ENCODE measurements at regions not wholly inside any gene's neighbourhood (a gene's known extent, or its start where the extent isn't known, plus 50 kb on each side); places are given as distances from the start of the nearest gene placed in this dataset.

DNA sequence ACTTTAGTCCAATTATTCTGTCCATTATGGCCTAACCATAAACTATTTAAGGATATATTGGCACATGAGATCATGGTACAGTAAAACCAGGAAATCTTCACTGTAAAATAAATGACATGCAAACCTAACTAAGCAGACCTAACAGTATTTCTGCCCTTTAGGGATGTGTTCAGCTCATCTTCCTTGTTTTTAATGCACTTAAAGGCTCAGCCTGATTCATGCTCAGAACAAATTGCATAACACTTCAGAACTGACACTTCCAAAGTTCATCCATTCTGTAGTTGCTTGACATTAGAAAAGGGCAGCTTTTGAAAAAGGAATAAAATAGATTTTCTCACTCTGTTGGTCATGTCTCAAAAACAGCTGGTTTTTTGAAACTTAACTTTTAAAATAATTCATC is 708.5 kb downstream of the C12orf50 start:
- Mint-ChIP-seq H3K9me3 (ENCODE audit: low read depth) (no peaks in the 10 kb centered on the region), H3K36me3 (ENCODE audit: insufficient read depth) (no peaks in the 10 kb centered on the region)

DNA sequence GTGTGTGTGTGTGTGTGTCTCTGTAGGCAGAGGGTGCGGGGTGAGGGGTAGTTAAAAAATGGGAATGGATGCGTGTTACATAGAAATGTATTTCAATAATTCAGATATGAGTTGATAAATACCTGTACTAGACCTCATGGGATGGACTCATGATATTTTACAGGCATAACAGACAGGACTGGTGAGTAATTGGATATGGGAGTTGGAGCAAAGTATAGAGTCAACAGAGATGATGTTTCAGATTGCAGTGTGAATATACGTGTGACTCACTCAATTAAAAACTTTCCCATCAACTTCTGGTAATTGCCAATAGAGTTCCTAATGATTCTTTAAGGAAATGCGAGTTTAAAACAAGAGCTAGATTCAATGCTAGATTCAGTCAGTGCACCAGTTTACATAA is 711.9 kb downstream of the C12orf50 start:
- TF ChIP-seq, protein P1, sequence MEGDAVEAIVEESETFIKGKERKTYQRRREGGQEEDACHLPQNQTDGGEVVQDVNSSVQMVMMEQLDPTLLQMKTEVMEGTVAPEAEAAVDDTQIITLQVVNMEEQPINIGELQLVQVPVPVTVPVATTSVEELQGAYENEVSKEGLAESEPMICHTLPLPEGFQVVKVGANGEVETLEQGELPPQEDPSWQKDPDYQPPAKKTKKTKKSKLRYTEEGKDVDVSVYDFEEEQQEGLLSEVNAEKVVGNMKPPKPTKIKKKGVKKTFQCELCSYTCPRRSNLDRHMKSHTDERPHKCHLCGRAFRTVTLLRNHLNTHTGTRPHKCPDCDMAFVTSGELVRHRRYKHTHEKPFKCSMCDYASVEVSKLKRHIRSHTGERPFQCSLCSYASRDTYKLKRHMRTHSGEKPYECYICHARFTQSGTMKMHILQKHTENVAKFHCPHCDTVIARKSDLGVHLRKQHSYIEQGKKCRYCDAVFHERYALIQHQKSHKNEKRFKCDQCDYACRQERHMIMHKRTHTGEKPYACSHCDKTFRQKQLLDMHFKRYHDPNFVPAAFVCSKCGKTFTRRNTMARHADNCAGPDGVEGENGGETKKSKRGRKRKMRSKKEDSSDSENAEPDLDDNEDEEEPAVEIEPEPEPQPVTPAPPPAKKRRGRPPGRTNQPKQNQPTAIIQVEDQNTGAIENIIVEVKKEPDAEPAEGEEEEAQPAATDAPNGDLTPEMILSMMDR (IDR thresholded peaks at IDR 0.05; ENCODE audit: unreplicated experiment) = no peak
- H3K27me3 Mint-ChIP-seq = no peaks in the 10 kb centered on the region

More for the DNA sequence above, 708.5 kb downstream of the C12orf50 start:
- Mint-ChIP-seq H3K27me3 (no peaks in the 10 kb centered on the region), H3K27ac (no peak overlapping the region), H3K4me3 (ENCODE audit: low read depth) (no peak overlapping the region), H3K4me1 (ENCODE audit: low read depth) (peaks cover 5% of the 10 kb centered on the region)
- DNase-seq (ENCODE audit: low spot score, unreplicated experiment) = no peak
- TF ChIP-seq, protein P1 (IDR thresholded peaks at IDR 0.05; ENCODE audit: unreplicated experiment) = no peak

DNA sequence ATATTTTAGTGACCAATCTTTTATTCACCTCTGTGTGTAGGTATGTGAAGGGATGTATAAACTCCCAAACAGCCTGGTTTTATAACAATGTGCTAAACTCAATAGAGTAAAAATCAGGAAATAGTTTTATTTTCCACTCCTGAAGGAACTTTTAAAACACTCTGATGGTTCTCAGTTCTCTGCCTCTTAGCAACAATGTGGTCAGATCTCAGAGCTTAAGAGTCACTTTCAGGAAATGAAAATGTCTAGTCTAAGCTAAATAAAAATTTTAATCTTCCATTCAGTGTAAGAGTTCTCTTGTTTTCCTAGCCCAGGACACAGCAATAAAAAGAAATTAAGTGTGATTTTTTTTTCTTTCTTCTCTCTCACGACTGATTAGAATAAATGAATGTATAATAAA is 718.0 kb downstream of the C12orf50 start:
- no peaks in the 10 kb centered on the region for H3K27me3 Mint-ChIP-seq
- no peaks in the 10 kb centered on the region for H3K9me3 Mint-ChIP-seq (ENCODE audit: low read depth)
- TF ChIP-seq, protein P1 (IDR thresholded peaks at IDR 0.05; ENCODE audit: unreplicated experiment) = no peak
- no peak for DNase-seq (ENCODE audit: low spot score, unreplicated experiment)
- no peak overlapping the region for H3K27ac Mint-ChIP-seq
- H3K4me1 Mint-ChIP-seq (ENCODE audit: low read depth) = no peaks in the 10 kb centered on the region
- H3K4me3 Mint-ChIP-seq (ENCODE audit: low read depth) = no peak overlapping the region
- H3K36me3 Mint-ChIP-seq (ENCODE audit: insufficient read depth) = no peaks in the 10 kb centered on the region

More for the DNA sequence above, 711.9 kb downstream of the C12orf50 start:
- Mint-ChIP-seq H3K9me3 (ENCODE audit: low read depth) (no peaks in the 10 kb centered on the region), H3K36me3 (ENCODE audit: insufficient read depth) (no peaks in the 10 kb centered on the region), H3K4me1 (ENCODE audit: low read depth) (peaks cover 5% of the 10 kb centered on the region), H3K27ac (no peak overlapping the region), H3K4me3 (ENCODE audit: low read depth) (no peak overlapping the region)
- no peak for DNase-seq (ENCODE audit: low spot score, unreplicated experiment)

DNA sequence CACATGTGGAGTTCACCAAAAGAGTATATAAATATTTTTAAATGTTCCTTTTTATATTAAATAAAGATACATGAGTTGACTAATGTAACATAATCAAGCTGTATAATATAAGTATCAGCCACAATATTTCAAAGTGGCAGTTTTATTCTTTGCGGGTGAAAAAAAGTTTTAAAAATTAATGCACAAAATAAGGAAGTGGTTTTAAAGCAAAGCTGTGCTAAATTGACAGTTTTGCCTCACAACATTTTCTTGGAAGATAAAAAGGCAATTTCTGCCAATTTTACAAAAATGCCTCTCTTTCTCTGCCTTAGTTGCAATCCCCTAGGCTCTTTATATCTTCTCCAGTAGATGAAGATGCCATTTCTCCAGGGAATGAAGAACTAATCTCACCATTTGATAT is 719.1 kb downstream of the C12orf50 start:
- H3K27me3 Mint-ChIP-seq = no peaks in the 10 kb centered on the region
- no peak overlapping the region for H3K27ac Mint-ChIP-seq
- no peaks in the 10 kb centered on the region for H3K36me3 Mint-ChIP-seq (ENCODE audit: insufficient read depth)
- TF ChIP-seq, protein P1 (IDR thresholded peaks at IDR 0.05; ENCODE audit: unreplicated experiment) = no peak
- H3K4me1 Mint-ChIP-seq (ENCODE audit: low read depth) = no peaks in the 10 kb centered on the region
- no peaks in the 10 kb centered on the region for H3K9me3 Mint-ChIP-seq (ENCODE audit: low read depth)
- DNase-seq (ENCODE audit: low spot score, unreplicated experiment) = no peak
- no peak overlapping the region for H3K4me3 Mint-ChIP-seq (ENCODE audit: low read depth)

DNA sequence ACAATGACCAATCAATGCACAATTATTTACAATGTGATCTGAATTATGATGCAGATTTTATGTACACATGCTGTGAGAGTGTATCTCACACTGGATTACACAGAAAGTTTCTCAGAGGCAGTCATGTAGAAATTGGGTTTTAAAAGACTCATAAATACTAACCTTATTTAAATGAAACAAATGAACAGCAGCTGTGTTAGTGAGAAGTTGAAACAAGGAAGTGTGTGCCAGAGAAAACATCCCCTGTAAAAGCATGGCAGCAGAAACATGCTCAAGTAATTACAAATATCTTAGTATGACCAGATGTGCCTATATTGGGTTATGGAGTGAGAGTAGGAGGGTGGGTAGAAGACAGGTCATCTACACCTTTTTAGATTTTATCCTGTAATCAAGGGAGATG is 723.7 kb downstream of the C12orf50 start:
- Mint-ChIP-seq H3K27ac (no peak overlapping the region), H3K4me3 (ENCODE audit: low read depth) (no peak overlapping the region), H3K4me1 (ENCODE audit: low read depth) (no peaks in the 10 kb centered on the region), H3K27me3 (no peaks in the 10 kb centered on the region), H3K9me3 (ENCODE audit: low read depth) (no peaks in the 10 kb centered on the region), H3K36me3 (ENCODE audit: insufficient read depth) (no peaks in the 10 kb centered on the region)
- no peak for DNase-seq (ENCODE audit: low spot score, unreplicated experiment)
- TF ChIP-seq, protein P1 (IDR thresholded peaks at IDR 0.05; ENCODE audit: unreplicated experiment) = no peak
